ENCODE measurements at regions not wholly inside any gene's neighbourhood (a gene's known extent, or its start where the extent isn't known, plus 50 kb on each side); places are given as distances from the start of the nearest gene placed in this dataset.
"Not testable (repeated sequence)": the region's sequence is repeated elsewhere in the genome, so short reads cannot be mapped to it uniquely, and the experiment has no call there.

GRCh38 chr1:98575955-98576354 lies 85.6 kb upstream of the SNX7 start:
- DNase-seq = no peak

- no peak for DNase-seq
Measured at GRCh38 chr1:98565951-98566350, 95.6 kb upstream of the SNX7 start.

GRCh38 chr1:98559291-98559690 lies 102.2 kb upstream of the SNX7 start:
- no peak for DNase-seq

GRCh38 chr1:98557895-98558294 lies 103.6 kb upstream of the SNX7 start:
- DNase-seq = no peak

- no peak for DNase-seq
Measured at GRCh38 chr1:98556521-98557158, 104.9 kb upstream of the SNX7 start.

- DNase-seq = no peak
Measured at GRCh38 chr1:98555814-98556213, 105.7 kb upstream of the SNX7 start.

GRCh38 chr1:98552576-98553074 lies 108.9 kb upstream of the SNX7 start:
- not testable (repeated sequence) for DNase-seq

GRCh38 chr1:98550076-98550475 lies 111.4 kb upstream of the SNX7 start:
- no peak for DNase-seq

GRCh38 chr1:98546319-98546718 lies 115.2 kb upstream of the SNX7 start:
- no peak for DNase-seq

- DNase-seq = no peak
Measured at GRCh38 chr1:98538106-98538505, 123.4 kb upstream of the SNX7 start.

- DNase-seq = no peak
Measured at GRCh38 chr1:98523256-98523655, 138.3 kb upstream of the SNX7 start.

- DNase-seq = no peak
Measured at GRCh38 chr1:98516306-98516705, 145.2 kb upstream of the SNX7 start.

GRCh38 chr1:98515744-98516143 lies 145.8 kb upstream of the SNX7 start:
- DNase-seq = no peak

GRCh38 chr1:98512216-98512615 lies 149.3 kb upstream of the SNX7 start:
- DNase-seq = not testable (repeated sequence)

GRCh38 chr1:98503771-98504170 lies 157.8 kb upstream of the SNX7 start:
- no peak for DNase-seq

GRCh38 chr1:98502937-98503336 lies 158.6 kb upstream of the SNX7 start:
- DNase-seq = no peak

- DNase-seq = no peak
Measured at GRCh38 chr1:98500324-98500723, 161.2 kb upstream of the SNX7 start.

GRCh38 chr1:98498651-98499050 lies 162.9 kb upstream of the SNX7 start:
- DNase-seq = no peak

- no peak for DNase-seq
Measured at GRCh38 chr1:98497497-98497896, 164.0 kb upstream of the SNX7 start.

- no peak for DNase-seq
Measured at GRCh38 chr1:98496256-98496995, 165.1 kb upstream of the SNX7 start.

GRCh38 chr1:98493469-98493868 lies 168.1 kb upstream of the SNX7 start:
- DNase-seq = no peak

- DNase-seq = no peak
Measured at GRCh38 chr1:98490099-98490498, 171.4 kb upstream of the SNX7 start.

GRCh38 chr1:98487620-98488019 lies 173.9 kb upstream of the SNX7 start:
- DNase-seq = no peak

GRCh38 chr1:98482611-98483010 lies 178.9 kb upstream of the SNX7 start:
- DNase-seq = no peak

GRCh38 chr1:98480271-98480670 lies 181.2 kb upstream of the SNX7 start:
- no peak for DNase-seq
